ENCODE measurements at regions not wholly inside any gene's neighbourhood (a gene's known extent, or its start where the extent isn't known, plus 50 kb on each side); places are given as distances from the start of the nearest gene placed in this dataset.

GRCh38 chr20:57835588-57836455 lies 126.0 kb upstream of the PMEPA1 start:
- TF ChIP-seq CTCF (IDR thresholded peaks at IDR 0.05; ENCODE audit: extremely low read depth in 1 of 2, insufficient read depth in 1 of 2, low read depth in 1 of 2, low read length in 2 of 2) (no peak), EZH2 (IDR thresholded peaks at IDR 0.05; ENCODE audit: borderline replicate concordance, low read depth, low read length, severe bottlenecking) (no peak), MAX (IDR thresholded peaks at IDR 0.05; ENCODE audit: insufficient read depth, insufficient read length) (no peak), POLR2AphosphoS5 (IDR thresholded peaks at IDR 0.05; ENCODE audit: insufficient read depth, low read depth, low read length) (no peak)
